ENCODE measurements at regions not wholly inside any gene's neighbourhood (a gene's known extent, or its start where the extent isn't known, plus 50 kb on each side); places are given as distances from the start of the nearest gene placed in this dataset.
"Not testable (repeated sequence)": the region's sequence is repeated elsewhere in the genome, so short reads cannot be mapped to it uniquely, and the experiment has no call there.

GRCh38 chrX:125172531-125172930 is 147.1 kb upstream of the TEX13C start:
- in situ Hi-C loops (cut with HindIII; ENCODE audit: low pct_ligation_motif_present, low pct_unique_long_range_greater_than_20kb, low sequenced_read_pairs), result no loop called here
- DNase-seq, result no peak

- no peak for DNase-seq
- in situ Hi-C loops (cut with HindIII; ENCODE audit: low pct_ligation_motif_present, low pct_unique_long_range_greater_than_20kb, low sequenced_read_pairs), result no loop called here
Measured at GRCh38 chrX:125175991-125176584, 143.6 kb upstream of the TEX13C start.

GRCh38 chrX:125193921-125194320 is 125.8 kb upstream of the TEX13C start:
- in situ Hi-C loops (cut with HindIII; ENCODE audit: low pct_ligation_motif_present, low pct_unique_long_range_greater_than_20kb, low sequenced_read_pairs), result no loop called here
- no peak for DNase-seq

- in situ Hi-C loops (cut with HindIII; ENCODE audit: low pct_ligation_motif_present, low pct_unique_long_range_greater_than_20kb, low sequenced_read_pairs), result no loop called here
- no peak for DNase-seq
Measured at GRCh38 chrX:125198546-125198945, 121.1 kb upstream of the TEX13C start.

GRCh38 chrX:125202591-125203248 is 117.0 kb upstream of the TEX13C start:
- no peak for DNase-seq
- in situ Hi-C loops (cut with HindIII; ENCODE audit: low pct_ligation_motif_present, low pct_unique_long_range_greater_than_20kb, low sequenced_read_pairs), result no loop called here

GRCh38 chrX:125203365-125203736 is 116.3 kb upstream of the TEX13C start:
- DNase-seq, result no peak
- in situ Hi-C loops (cut with HindIII; ENCODE audit: low pct_ligation_motif_present, low pct_unique_long_range_greater_than_20kb, low sequenced_read_pairs), result no loop called here

- in situ Hi-C loops (cut with HindIII; ENCODE audit: low pct_ligation_motif_present, low pct_unique_long_range_greater_than_20kb, low sequenced_read_pairs), result no loop called here
Measured at GRCh38 chrX:125203737-125204578, 115.7 kb upstream of the TEX13C start.

GRCh38 chrX:125204681-125205132 is 115.0 kb upstream of the TEX13C start:
- in situ Hi-C loops (cut with HindIII; ENCODE audit: low pct_ligation_motif_present, low pct_unique_long_range_greater_than_20kb, low sequenced_read_pairs), result no loop called here
- DNase-seq, result no peak

More at GRCh38 chrX:125203737-125204578, 115.7 kb upstream of the TEX13C start:
- DNase-seq, result peak; percentile 38

GRCh38 chrX:125205133-125205917 is 114.3 kb upstream of the TEX13C start:
- in situ Hi-C loops (cut with HindIII; ENCODE audit: low pct_ligation_motif_present, low pct_unique_long_range_greater_than_20kb, low sequenced_read_pairs), result no loop called here
- DNase-seq, result peak; percentile 71

- DNase-seq, result peak; percentile 44
- in situ Hi-C loops (cut with HindIII; ENCODE audit: low pct_ligation_motif_present, low pct_unique_long_range_greater_than_20kb, low sequenced_read_pairs), result no loop called here
Measured at GRCh38 chrX:125205918-125206665, 113.6 kb upstream of the TEX13C start.

GRCh38 chrX:125210146-125210545 is 109.5 kb upstream of the TEX13C start:
- no peak for DNase-seq
- in situ Hi-C loops (cut with HindIII; ENCODE audit: low pct_ligation_motif_present, low pct_unique_long_range_greater_than_20kb, low sequenced_read_pairs), result no loop called here

GRCh38 chrX:125219852-125220251 is 99.8 kb upstream of the TEX13C start:
- in situ Hi-C loops (cut with HindIII; ENCODE audit: low pct_ligation_motif_present, low pct_unique_long_range_greater_than_20kb, low sequenced_read_pairs), result no loop called here
- no peak for DNase-seq

GRCh38 chrX:125236955-125237354 is 82.7 kb upstream of the TEX13C start:
- DNase-seq, result no peak
- in situ Hi-C loops (cut with HindIII; ENCODE audit: low pct_ligation_motif_present, low pct_unique_long_range_greater_than_20kb, low sequenced_read_pairs), result no loop called here

- in situ Hi-C loops (cut with HindIII; ENCODE audit: low pct_ligation_motif_present, low pct_unique_long_range_greater_than_20kb, low sequenced_read_pairs), result no loop called here
- DNase-seq, result no peak
Measured at GRCh38 chrX:125248931-125249330, 70.7 kb upstream of the TEX13C start.

GRCh38 chrX:125255759-125256158 is 63.9 kb upstream of the TEX13C start:
- DNase-seq; in situ Hi-C loops (cut with HindIII; ENCODE audit: low pct_ligation_motif_present, low pct_unique_long_range_greater_than_20kb, low sequenced_read_pairs): not testable (repeated sequence)

GRCh38 chrX:125262836-125263235 is 56.8 kb upstream of the TEX13C start:
- no peak for DNase-seq
- in situ Hi-C loops (cut with HindIII; ENCODE audit: low pct_ligation_motif_present, low pct_unique_long_range_greater_than_20kb, low sequenced_read_pairs), result no loop called here

GRCh38 chrX:125266153-125266660 is 53.5 kb upstream of the TEX13C start:
- no peak for DNase-seq
- in situ Hi-C loops (cut with HindIII; ENCODE audit: low pct_ligation_motif_present, low pct_unique_long_range_greater_than_20kb, low sequenced_read_pairs), result no loop called here
